AG04449 (cell line): ENCODE measurements at regions not wholly inside any gene's neighbourhood (a gene's known extent, or its start where the extent isn't known, plus 50 kb on each side); places are given as distances from the start of the nearest gene placed in this dataset.

Experiments used
- CTCF ChIA-PET: fragments of 350-600 bp; formaldehyde crosslinking; extraction: SDS; loops from one replicate; lab custom pipeline; 2021; ENCODE audit warnings: antibody characterized with exemption; lab: Yijun Ruan, JAX
- POLR2A ChIA-PET: fragments of 400-600, 350-600 bp; formaldehyde crosslinking; extraction: SDS; loops from one replicate; lab custom pipeline; 2020; ENCODE audit warnings: antibody characterized with exemption, inconsistent platforms; lab: Yijun Ruan, JAX
- DNase-seq: peaks from one replicate; pipeline ENCODE4 v3.0.0-alpha.2; 2010; ENCODE audit warnings: low read depth, low spot score
- H3K4me3 ChIP-seq: 2 replicates; pipeline ENCODE4 v1.5.1; 2011; ENCODE audit warnings: low read depth, mild to moderate bottlenecking, control low read depth, low read length
- CTCF ChIP-seq: IDR thresholded peaks from one replicate; pipeline ENCODE4 v1.5.1; 2011; ENCODE audit warnings: mild to moderate bottlenecking, moderate library complexity, low read length, control low read depth, inconsistent platforms; ENCODE audit not compliant: insufficient read depth; ENCODE audit errors: missing control alignments

- H3K4me3 ChIP-seq = no peak overlapping the region
- POLR2A ChIA-PET = no interaction called here
- no peak for TF ChIP-seq CTCF
- no peak for DNase-seq
- CTCF ChIA-PET = interaction anchor here (1.7 kb wide), 1 partner anchor 262 kb away, joined by 5 read pairs; no protein-coding TSS in a partner anchor
Measured at GRCh38 chr4:181265370-181265769, 977.8 kb upstream of the TENM3 start.

GRCh38 chr4:181271116-181271640 is 972.0 kb upstream of the TENM3 start:
- ChIA-PET POLR2A (no interaction called here), CTCF (interaction anchor here (1.2 kb wide), 1 partner anchor 9 kb away, joined by 3 read pairs; no protein-coding TSS in a partner anchor)
- DNase-seq = no peak
- H3K4me3 ChIP-seq = no peak overlapping the region
- no peak for TF ChIP-seq CTCF

- CTCF ChIA-PET = no interaction called here
- DNase-seq = no peak
- H3K4me3 ChIP-seq = no peak overlapping the region
- POLR2A ChIA-PET = no interaction called here
- TF ChIP-seq CTCF = no peak
Measured at GRCh38 chr4:181272422-181272821, 970.8 kb upstream of the TENM3 start.

- CTCF ChIA-PET = no interaction called here
- DNase-seq = no peak
- H3K4me3 ChIP-seq = no peak overlapping the region
- TF ChIP-seq CTCF = no peak
- POLR2A ChIA-PET = no interaction called here
Measured at GRCh38 chr4:181278941-181279340, 964.3 kb upstream of the TENM3 start.

GRCh38 chr4:181281451-181281850 is 961.8 kb upstream of the TENM3 start:
- CTCF ChIA-PET = no interaction called here
- POLR2A ChIA-PET = no interaction called here
- TF ChIP-seq CTCF = no peak
- no peak for DNase-seq
- no peak overlapping the region for H3K4me3 ChIP-seq

- no peak for TF ChIP-seq CTCF
- POLR2A ChIA-PET = no interaction called here
- no peak for DNase-seq
- CTCF ChIA-PET = no interaction called here
- no peak overlapping the region for H3K4me3 ChIP-seq
Measured at GRCh38 chr4:181289198-181289597, 954.0 kb upstream of the TENM3 start.
